A549 (cell line): ENCODE measurements at regions not wholly inside any gene's neighbourhood (a gene's known extent, or its start where the extent isn't known, plus 50 kb on each side); places are given as distances from the start of the nearest gene placed in this dataset.

Experiments used
- EP300 ChIP-seq, 2 experiments: fragments of >200 bp; sonication (Bioruptor Twin); formaldehyde crosslinking; IDR thresholded peaks; 2 replicates in 1 of 2; 3 replicates in 1 of 2; pipeline ENCODE4 v1.6.1; 2016 to 2017
- FOSL2 ChIP-seq, 2 experiments: fragments of 450-650 bp in 1 of 2; fragments of >200 bp in 1 of 2; sonication (Bioruptor Twin) in 1 of 2; formaldehyde crosslinking; IDR thresholded peaks; 2 replicates each; pipeline versions ENCODE4 v1.5.0 to v1.6.1; 2016 to 2020; ENCODE audit warnings: mild to moderate bottlenecking in 1 of 2, moderate library complexity in 1 of 2
- HDAC2 ChIP-seq: fragments of 200-600 bp; sonication (generic); IDR thresholded peaks from 2 replicates; pipeline ENCODE4 v1.6.1; 2016
- PBX3 ChIP-seq: IDR thresholded peaks from 2 replicates; pipeline ENCODE4 v1.6.1; 2012
- PHF8 ChIP-seq: fragments of 200-600 bp; sonication (generic); IDR thresholded peaks from 2 replicates; pipeline ENCODE4 v1.6.1; 2016; ENCODE audit warnings: low read depth, mild to moderate bottlenecking, antibody characterized with exemption, moderate library complexity, borderline replicate concordance
- RNF2 ChIP-seq: fragments of 200-600 bp; sonication (generic); IDR thresholded peaks from 2 replicates; pipeline ENCODE4 v1.6.1; 2016; ENCODE audit warnings: low read depth, mild to moderate bottlenecking, antibody characterized with exemption, moderate library complexity, borderline replicate concordance
- TF ChIP-seq, protein P1 (sequence below): fragments of 250-450 bp; sonication (Bioruptor Pico); IDR thresholded peaks from 2 replicates; pipeline ENCODE4 v1.5.0; 2020; ENCODE audit warnings: low read depth, mild to moderate bottlenecking, moderate library complexity
- TF ChIP-seq, protein P2 (sequence below): fragments of >200 bp; sonication (Bioruptor Twin); formaldehyde crosslinking; IDR thresholded peaks from 3 replicates; pipeline ENCODE4 v1.5.1; 2016

DNA sequence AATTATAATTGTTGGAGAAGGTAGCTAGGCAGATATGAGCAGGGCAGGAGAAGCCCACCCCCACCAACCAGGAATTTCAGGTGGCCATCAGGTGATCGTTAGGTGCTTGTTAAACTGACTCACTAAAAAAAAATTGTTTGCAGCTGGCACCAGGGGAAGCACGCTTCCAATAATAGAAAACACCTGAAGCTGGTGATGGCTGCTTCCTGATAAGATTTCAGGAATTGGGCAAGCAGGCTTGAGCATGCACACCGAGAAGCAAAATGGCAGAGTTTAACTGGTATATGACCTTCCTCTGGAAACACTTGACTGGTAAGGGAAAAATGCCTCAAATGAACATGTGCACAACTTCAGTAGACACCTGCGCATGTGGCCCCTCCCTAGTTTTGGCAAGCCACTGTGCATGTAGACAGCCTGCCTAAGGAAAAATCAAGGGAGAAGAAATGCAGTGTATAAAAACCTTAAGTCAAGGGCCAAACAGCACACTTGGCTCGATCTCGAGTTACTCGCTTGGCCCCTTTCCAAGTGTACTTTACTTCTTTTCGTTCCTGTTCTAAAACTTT lies 292.8 kb downstream of the CCDC85A start:
- TF ChIP-seq HDAC2 (no peak), EP300 (IDR thresholded peaks at IDR 0.05) (no peak), PHF8 (no peak), PBX3 (no peak), FOSL2 (IDR thresholded peaks at IDR 0.05) (no peak), FOSL2 (CRISPR knock-in tag; IDR thresholded peaks at IDR 0.05) (no peak), RNF2 (no peak)
- TF ChIP-seq, protein P1, sequence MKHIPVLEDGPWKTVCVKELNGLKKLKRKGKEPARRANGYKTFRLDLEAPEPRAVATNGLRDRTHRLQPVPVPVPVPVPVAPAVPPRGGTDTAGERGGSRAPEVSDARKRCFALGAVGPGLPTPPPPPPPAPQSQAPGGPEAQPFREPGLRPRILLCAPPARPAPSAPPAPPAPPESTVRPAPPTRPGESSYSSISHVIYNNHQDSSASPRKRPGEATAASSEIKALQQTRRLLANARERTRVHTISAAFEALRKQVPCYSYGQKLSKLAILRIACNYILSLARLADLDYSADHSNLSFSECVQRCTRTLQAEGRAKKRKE (CRISPR knock-in tag), result no peak
- TF ChIP-seq, protein P2, sequence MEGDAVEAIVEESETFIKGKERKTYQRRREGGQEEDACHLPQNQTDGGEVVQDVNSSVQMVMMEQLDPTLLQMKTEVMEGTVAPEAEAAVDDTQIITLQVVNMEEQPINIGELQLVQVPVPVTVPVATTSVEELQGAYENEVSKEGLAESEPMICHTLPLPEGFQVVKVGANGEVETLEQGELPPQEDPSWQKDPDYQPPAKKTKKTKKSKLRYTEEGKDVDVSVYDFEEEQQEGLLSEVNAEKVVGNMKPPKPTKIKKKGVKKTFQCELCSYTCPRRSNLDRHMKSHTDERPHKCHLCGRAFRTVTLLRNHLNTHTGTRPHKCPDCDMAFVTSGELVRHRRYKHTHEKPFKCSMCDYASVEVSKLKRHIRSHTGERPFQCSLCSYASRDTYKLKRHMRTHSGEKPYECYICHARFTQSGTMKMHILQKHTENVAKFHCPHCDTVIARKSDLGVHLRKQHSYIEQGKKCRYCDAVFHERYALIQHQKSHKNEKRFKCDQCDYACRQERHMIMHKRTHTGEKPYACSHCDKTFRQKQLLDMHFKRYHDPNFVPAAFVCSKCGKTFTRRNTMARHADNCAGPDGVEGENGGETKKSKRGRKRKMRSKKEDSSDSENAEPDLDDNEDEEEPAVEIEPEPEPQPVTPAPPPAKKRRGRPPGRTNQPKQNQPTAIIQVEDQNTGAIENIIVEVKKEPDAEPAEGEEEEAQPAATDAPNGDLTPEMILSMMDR, result no peak
